ENCODE measurements at regions not wholly inside any gene's neighbourhood (a gene's known extent, or its start where the extent isn't known, plus 50 kb on each side); places are given as distances from the start of the nearest gene placed in this dataset.

- TF ChIP-seq CTCF (IDR thresholded peaks at IDR 0.05) (no peak), ZFX (IDR thresholded peaks at IDR 0.05; ENCODE audit: borderline replicate concordance) (no peak)
Observed at GRCh38 chr3:72421786-72422185, 426.5 kb downstream of the SHQ1 start.
